ENCODE measurements at regions not wholly inside any gene's neighbourhood (a gene's known extent, or its start where the extent isn't known, plus 50 kb on each side); places are given as distances from the start of the nearest gene placed in this dataset.

GRCh38 chr1:4307468-4307845, 347.0 kb upstream of the AJAP1 start:
- TF ChIP-seq CTCF (IDR thresholded peaks at IDR 0.05) = no peak
- TF ChIP-seq POLR2A (IDR thresholded peaks at IDR 0.05) = no peak
